Erythroblast (primary cell): ENCODE measurements at regions not wholly inside any gene's neighbourhood (a gene's known extent, or its start where the extent isn't known, plus 50 kb on each side); places are given as distances from the start of the nearest gene placed in this dataset.

Experiments used
- GATA1 ChIP-seq: IDR thresholded peaks from 2 replicates; pipeline ENCODE4 v1.6.1; 2011; ENCODE audit warnings: low read depth, mild to moderate bottlenecking, control low read depth, low read length, moderate library complexity
- POLR2A ChIP-seq: IDR thresholded peaks from 2 replicates; pipeline ENCODE4 v1.6.1; 2011; ENCODE audit warnings: mild to moderate bottlenecking, low read length

GRCh38 chr6:48325701-48326100 lies 214.7 kb upstream of the PTCHD4 start:
- TF ChIP-seq POLR2A (no peak), GATA1 (no peak)
